ENCODE measurements at regions not wholly inside any gene's neighbourhood (a gene's known extent, or its start where the extent isn't known, plus 50 kb on each side); places are given as distances from the start of the nearest gene placed in this dataset.

DNA sequence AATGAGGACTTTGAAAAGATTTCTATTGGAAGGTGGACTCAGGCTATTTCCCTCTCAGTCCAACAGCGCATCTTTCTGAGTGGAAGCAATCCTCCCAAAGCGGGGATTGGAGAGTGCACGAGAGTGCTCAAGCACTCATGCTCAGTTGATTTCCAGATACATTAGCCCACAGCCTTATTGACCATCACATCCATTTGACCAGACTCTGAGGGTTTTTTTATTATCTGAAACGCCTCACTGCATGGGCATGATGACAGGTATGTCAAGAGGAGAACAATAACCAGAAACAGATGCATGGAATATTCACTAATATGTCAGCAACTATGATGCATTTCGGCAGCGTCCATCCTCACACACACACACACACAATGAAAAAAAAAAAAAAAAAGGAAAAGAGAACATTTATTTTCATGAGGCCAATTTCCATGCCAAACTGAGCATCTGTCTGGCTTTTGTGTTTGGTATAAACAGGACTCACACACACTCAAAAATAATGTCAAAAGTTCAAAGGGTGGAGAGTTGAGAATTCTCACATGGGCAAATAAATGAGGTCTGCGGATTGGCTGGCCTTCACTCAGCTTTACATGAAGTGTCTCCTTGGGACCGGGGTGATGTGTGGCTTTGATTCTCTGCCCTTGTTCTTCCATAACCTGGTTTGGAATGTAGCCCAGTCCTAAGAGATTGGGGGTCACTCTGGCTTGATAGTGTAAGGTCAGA, 371.6 kb downstream of the MCTP2 start:
- TF ChIP-seq CTCF (IDR thresholded peaks at IDR 0.05) (no peak), POLR2A (IDR thresholded peaks at IDR 0.05) (no peak)
